ENCODE measurements at regions not wholly inside any gene's neighbourhood (a gene's known extent, or its start where the extent isn't known, plus 50 kb on each side); places are given as distances from the start of the nearest gene placed in this dataset.
"Not testable (repeated sequence)": the region's sequence is repeated elsewhere in the genome, so short reads cannot be mapped to it uniquely, and the experiment has no call there.

DNA sequence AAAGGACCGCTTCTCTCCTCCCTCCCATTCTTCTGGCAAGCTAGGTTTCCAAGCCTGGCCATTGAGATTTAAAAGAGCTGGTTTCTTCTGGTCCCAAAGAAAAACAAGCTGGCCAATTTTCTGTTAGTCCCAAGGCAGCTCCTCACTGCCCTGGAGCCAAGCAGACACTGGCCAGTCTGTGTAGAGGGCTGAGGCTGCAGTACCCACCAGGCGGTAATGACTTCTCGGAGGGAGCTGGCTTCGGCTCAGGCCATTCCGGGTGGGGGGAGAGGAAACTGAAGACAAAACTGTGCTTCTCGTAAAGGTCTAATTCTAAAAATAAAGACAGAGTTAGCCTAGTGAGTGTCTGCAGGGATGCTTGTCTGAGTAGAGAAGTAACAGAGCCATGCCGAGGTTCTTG lies 78.5 kb upstream of the SMAD3 start:
- Histone ChIP-seq H3K27me3 (ENCODE audit: insufficient read depth, low read length) (no peaks in the 10 kb centered on the region), H3K4me1 (ENCODE audit: insufficient read depth, low read length) (no peaks in the 10 kb centered on the region), H3K4me3 (ENCODE audit: low read length) (no peak overlapping the region), H3K36me3 (ENCODE audit: insufficient read depth, low read length) (no peaks in the 10 kb centered on the region), H3K9me3 (ENCODE audit: insufficient read depth, low read depth, low read length) (no peaks in the 10 kb centered on the region), H3K27ac (ENCODE audit: low read depth, low read length) (no peak overlapping the region), H3K9ac (ENCODE audit: low read depth, low read length) (no peak overlapping the region)
- 95% methylated on average over 7 of the region's 7 CpGs for WGBS

DNA sequence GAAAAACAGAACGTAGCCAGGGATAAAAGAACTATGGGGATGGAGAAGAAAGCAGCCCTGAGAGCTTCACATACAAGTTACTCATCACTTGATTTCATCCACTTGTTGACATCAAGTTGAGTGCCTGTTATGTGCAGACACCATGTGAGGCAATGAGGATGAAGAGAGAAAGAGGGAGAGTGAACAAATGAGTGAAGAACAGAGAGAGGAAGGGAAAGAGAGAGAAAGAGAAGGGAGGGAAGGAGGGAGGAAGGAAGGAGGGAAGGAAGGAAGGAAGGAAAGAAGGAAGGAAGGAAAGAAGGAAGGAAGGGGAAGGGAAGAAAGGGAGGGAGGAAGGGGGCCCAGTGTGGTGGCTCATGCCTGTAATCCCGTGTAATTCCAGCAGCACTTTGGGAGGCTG lies 72.3 kb upstream of the SMAD3 start:
- whole genome bisulfite sequencing, result 74% methylated on average over 2 of the region's 2 CpGs
- Histone ChIP-seq H3K36me3 (ENCODE audit: insufficient read depth, low read length) (no peaks in the 10 kb centered on the region), H3K9ac (ENCODE audit: low read depth, low read length) (no peak overlapping the region), H3K27ac (ENCODE audit: low read depth, low read length) (no peak overlapping the region), H3K4me3 (ENCODE audit: low read length) (no peak overlapping the region), H3K27me3 (ENCODE audit: insufficient read depth, low read length) (no peaks in the 10 kb centered on the region), H3K9me3 (ENCODE audit: insufficient read depth, low read depth, low read length) (no peaks in the 10 kb centered on the region), H3K4me1 (ENCODE audit: insufficient read depth, low read length) (no peaks in the 10 kb centered on the region)

DNA sequence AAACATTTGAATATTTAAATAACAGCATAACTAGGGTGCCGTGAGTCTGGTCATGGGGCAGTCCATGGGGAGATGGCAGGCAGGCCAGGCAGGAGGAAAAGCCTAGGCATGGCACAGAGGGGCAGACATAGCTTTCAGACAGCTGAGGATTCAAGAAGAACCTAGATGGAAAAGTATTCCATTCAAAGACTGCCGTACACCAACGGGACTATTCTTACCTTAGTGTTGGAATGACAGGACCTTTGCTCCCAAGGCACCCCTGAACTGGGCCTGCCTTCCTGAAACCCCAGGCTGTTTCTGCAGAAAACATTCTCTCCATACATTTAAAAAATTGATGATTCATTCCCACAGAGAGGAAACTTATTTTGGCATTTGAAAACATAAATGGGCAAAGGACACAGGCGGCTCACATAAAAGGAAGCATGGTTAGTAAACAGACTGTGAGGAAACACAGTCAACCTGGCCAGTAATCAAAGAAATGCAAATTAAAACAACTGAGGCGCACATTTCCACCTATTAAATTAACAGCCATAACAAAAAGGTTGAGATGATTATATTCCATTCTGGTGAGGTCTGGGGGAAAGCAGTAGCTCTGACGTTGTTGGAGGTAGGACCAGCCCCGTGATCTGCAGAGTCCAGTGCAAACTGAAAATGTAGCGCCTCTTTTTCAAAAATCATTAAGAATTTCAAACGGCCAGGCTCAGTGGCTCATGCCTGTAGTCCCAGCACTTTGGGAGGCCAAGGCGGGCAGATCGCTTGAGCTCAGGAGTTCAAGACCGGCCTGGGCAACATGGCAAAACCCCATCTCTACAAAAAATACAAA lies 71.3 kb upstream of the SMAD3 start:
- 89% methylated on average over 12 of the region's 12 CpGs for whole genome bisulfite sequencing
- H3K9me3 ChIP-seq (ENCODE audit: insufficient read depth, low read depth, low read length), result no peaks in the 10 kb centered on the region
- H3K4me3 ChIP-seq (ENCODE audit: low read length), result no peak overlapping the region
- no peaks in the 10 kb centered on the region for H3K4me1 ChIP-seq (ENCODE audit: insufficient read depth, low read length)
- H3K9ac ChIP-seq (ENCODE audit: low read depth, low read length), result no peak overlapping the region
- H3K27me3 ChIP-seq (ENCODE audit: insufficient read depth, low read length), result no peaks in the 10 kb centered on the region
- no peak overlapping the region for H3K27ac ChIP-seq (ENCODE audit: low read depth, low read length)
- H3K36me3 ChIP-seq (ENCODE audit: insufficient read depth, low read length), result no peaks in the 10 kb centered on the region

DNA sequence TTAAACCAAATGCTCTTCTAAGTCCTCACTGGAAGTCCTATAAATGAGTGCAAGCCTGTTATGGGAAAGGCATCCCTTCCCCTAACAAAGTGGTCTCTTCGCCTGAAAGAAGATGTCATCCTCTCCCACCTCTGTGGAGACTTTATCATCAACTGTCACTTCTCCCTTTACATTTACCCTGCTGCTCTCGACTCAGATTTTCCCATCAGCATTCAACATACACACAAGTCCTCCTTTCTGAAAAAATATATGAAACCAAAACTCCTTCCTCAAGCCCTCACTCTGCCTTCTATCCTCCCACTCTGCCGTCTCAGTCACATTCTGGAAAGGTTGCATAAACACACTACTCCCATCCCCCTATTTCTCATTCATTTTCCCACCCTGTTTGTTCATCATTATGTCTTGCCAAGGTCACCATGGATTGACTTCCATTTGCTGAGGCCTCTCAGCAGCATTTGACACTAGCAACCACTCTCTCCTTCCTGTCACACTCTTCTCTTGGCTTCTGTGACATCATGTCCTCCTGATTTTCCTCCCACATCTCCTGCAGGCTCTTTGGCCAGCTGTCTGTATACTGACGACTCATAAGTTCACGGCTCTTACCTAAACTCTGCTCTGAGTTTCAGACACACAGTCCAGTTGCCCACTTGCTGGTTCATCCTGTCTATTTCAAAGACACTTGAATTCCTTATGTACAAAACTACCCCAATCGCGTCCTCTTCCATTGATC lies 70.3 kb upstream of the SMAD3 start:
- Histone ChIP-seq H3K27ac (ENCODE audit: low read depth, low read length) (no peak overlapping the region), H3K4me1 (ENCODE audit: insufficient read depth, low read length) (no peaks in the 10 kb centered on the region), H3K4me3 (ENCODE audit: low read length) (no peak overlapping the region), H3K27me3 (ENCODE audit: insufficient read depth, low read length) (no peaks in the 10 kb centered on the region), H3K9ac (ENCODE audit: low read depth, low read length) (no peak overlapping the region), H3K9me3 (ENCODE audit: insufficient read depth, low read depth, low read length) (no peaks in the 10 kb centered on the region), H3K36me3 (ENCODE audit: insufficient read depth, low read length) (no peaks in the 10 kb centered on the region)
- WGBS, result 95% methylated on average over 7 of the region's 7 CpGs

DNA sequence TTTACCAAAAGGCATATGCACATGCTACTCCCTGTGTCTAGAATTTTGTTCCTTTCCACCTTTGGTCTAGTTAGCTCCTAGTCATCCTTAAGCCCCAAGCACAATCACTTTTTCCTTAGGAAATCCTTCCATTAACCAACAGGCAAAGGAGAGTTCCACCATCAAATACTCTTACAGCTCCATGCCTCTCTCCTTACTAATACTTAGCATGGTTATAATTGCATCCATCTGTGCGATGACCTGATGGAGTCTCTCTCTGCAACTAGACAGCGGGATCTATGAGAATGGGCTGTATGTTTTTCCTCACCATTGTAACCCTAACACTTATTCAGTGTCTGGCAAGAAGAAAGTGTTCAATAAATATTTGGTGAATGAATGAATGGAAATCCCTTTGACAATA lies 69.3 kb upstream of the SMAD3 start:
- Histone ChIP-seq H3K36me3 (ENCODE audit: insufficient read depth, low read length) (no peaks in the 10 kb centered on the region), H3K9ac (ENCODE audit: low read depth, low read length) (no peak overlapping the region), H3K27ac (ENCODE audit: low read depth, low read length) (no peak overlapping the region), H3K4me3 (ENCODE audit: low read length) (no peak overlapping the region), H3K4me1 (ENCODE audit: insufficient read depth, low read length) (no peaks in the 10 kb centered on the region), H3K27me3 (ENCODE audit: insufficient read depth, low read length) (no peaks in the 10 kb centered on the region), H3K9me3 (ENCODE audit: insufficient read depth, low read depth, low read length) (no peaks in the 10 kb centered on the region)
- 100% methylated on average over 2 of the region's 2 CpGs for WGBS

DNA sequence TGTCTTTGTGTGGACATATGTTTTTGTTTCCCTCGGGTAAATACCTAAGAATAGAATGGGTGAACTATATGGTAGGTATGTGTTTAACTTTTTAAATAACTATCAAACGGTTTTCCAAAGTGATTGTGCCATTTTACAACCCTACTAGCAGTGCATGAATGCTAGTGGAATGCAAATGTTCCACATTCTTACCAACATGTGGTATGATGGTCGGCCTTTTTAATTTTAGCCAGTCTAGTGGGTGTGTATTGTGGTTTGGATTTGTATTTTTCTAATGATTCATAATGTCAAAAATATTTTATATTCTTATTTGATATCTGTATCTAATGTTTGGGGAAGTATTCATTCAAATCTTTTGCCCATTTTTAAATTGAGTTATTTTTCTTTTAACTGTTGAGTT lies 68.2 kb upstream of the SMAD3 start:
- H3K9ac ChIP-seq (ENCODE audit: low read depth, low read length), result no peak overlapping the region
- no peaks in the 10 kb centered on the region for H3K9me3 ChIP-seq (ENCODE audit: insufficient read depth, low read depth, low read length)
- no peak overlapping the region for H3K27ac ChIP-seq (ENCODE audit: low read depth, low read length)
- no peaks in the 10 kb centered on the region for H3K4me1 ChIP-seq (ENCODE audit: insufficient read depth, low read length)
- 90% methylated on average over 2 of the region's 3 CpGs for WGBS
- H3K4me3 ChIP-seq (ENCODE audit: low read length), result no peak overlapping the region
- no peaks in the 10 kb centered on the region for H3K27me3 ChIP-seq (ENCODE audit: insufficient read depth, low read length)
- no peaks in the 10 kb centered on the region for H3K36me3 ChIP-seq (ENCODE audit: insufficient read depth, low read length)

DNA sequence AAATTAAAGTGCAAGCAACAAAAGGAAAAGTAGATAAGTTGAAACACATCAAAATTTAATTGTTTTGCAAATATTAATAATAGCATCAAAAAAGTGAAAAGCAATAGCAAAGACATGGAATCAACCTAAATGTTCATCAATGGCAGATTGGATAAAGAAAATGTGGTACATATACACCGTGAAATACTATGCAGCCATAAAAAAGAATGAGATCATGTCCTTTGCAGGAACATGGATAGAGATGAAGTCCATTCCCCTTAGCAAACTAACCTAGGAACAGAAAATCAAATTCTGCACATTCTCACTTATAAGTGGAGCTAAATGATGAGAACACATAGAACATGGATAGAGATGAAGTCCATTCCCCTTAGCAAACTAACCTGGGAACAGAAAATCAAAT lies 67.2 kb upstream of the SMAD3 start:
- H3K4me1 ChIP-seq (ENCODE audit: insufficient read depth, low read length); H3K9ac ChIP-seq (ENCODE audit: low read depth, low read length); H3K27ac ChIP-seq (ENCODE audit: low read depth, low read length); H3K9me3 ChIP-seq (ENCODE audit: insufficient read depth, low read depth, low read length); H3K4me3 ChIP-seq (ENCODE audit: low read length); H3K36me3 ChIP-seq (ENCODE audit: insufficient read depth, low read length); H3K27me3 ChIP-seq (ENCODE audit: insufficient read depth, low read length): not testable (repeated sequence)
- WGBS, result 100% methylated on average over 1 of the region's 1 CpG

DNA sequence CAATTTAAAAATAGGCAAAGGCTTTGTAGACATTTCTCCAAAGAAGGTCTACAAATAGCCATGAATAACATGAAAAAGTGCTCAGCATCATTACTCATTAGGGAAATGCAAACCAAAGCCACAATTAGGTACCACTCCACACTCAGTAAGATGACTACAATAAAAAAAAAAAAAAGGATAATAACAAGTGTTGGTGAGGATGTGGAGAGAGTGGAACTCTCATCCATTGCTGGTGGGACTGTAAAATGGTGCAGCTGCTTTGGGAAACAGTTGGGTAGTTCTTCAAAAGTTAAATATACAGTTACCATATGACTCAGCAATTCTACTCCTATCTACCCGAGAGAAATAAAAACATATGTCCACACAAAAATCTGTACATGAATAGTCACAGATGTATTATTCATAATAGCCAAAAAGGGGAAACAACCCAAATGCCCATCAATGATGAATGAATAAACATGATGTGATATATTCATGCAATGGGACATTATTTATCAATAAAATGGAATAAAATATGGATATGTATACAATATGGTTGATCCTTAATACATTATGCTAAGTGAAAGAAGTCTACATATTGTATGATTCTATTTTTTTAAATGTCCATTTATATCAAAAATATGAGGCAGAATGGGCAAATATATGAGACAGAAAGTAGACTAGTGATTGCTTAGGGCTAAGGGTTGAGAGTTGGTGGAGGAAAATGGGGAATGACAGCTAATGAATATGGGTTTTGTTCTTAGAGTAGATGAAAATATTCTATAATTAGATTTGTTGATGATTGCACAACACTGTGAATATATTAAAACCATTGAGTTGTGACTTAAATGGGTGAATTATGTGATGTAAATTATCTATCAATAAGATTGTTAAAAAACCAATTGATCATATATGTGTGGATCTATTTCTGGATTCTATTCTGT lies 66.1 kb upstream of the SMAD3 start:
- Histone ChIP-seq H3K9ac (ENCODE audit: low read depth, low read length) (no peak overlapping the region), H3K27me3 (ENCODE audit: insufficient read depth, low read length) (no peaks in the 10 kb centered on the region), H3K27ac (ENCODE audit: low read depth, low read length) (no peak overlapping the region), H3K4me3 (ENCODE audit: low read length) (no peak overlapping the region), H3K9me3 (ENCODE audit: insufficient read depth, low read depth, low read length) (no peaks in the 10 kb centered on the region), H3K4me1 (ENCODE audit: insufficient read depth, low read length) (no peaks in the 10 kb centered on the region), H3K36me3 (ENCODE audit: insufficient read depth, low read length) (no peaks in the 10 kb centered on the region)
- 83% methylated on average over 1 of the region's 1 CpG for WGBS

DNA sequence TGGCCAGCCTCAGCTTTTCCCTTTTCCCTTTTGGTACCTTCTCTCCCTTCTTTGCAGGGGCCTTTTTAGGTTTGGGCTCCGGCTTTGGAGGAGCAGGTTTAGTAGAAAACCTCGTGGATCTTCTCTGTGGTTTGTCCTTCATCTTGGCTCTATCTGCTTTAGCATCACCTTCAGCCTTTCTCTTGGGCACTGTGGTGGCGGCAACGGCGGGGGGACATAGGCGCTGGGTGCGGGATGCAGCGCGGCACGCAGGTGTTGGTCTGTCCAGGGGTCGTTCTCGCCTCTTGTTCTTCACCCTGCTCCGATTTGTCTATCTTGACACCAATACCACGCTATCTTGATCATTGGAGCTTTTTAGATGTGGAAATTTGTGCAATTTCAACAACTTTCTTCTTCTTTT lies 64.5 kb upstream of the SMAD3 start:
- 93% methylated on average over 12 of the region's 14 CpGs for WGBS
- Histone ChIP-seq H3K9me3 (ENCODE audit: insufficient read depth, low read depth, low read length) (no peaks in the 10 kb centered on the region), H3K36me3 (ENCODE audit: insufficient read depth, low read length) (no peaks in the 10 kb centered on the region), H3K4me3 (ENCODE audit: low read length) (no peak overlapping the region), H3K9ac (ENCODE audit: low read depth, low read length) (no peak overlapping the region), H3K27me3 (ENCODE audit: insufficient read depth, low read length) (no peaks in the 10 kb centered on the region), H3K4me1 (ENCODE audit: insufficient read depth, low read length) (no peaks in the 10 kb centered on the region), H3K27ac (ENCODE audit: low read depth, low read length) (no peak overlapping the region)

DNA sequence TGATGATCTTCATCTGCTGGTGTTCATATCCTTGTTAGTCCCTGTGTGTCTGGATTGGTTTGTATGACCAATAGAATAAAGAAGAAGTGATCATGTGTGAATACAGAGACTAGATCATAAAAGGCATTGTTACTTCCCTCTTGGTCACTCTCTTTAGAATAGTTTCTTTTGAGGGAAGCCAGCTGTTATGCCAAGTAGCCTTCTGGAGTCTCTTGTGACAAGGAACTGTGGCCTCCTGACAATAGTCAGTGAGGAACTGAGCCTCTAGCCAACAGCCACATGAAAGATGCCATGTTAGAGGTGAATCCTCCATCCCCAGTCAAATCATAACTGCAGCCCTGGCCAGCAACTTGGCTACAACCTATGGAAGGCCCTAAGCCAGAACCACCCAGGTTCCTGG lies 63.0 kb upstream of the SMAD3 start:
- Histone ChIP-seq H3K4me3 (ENCODE audit: low read length) (no peak overlapping the region), H3K27ac (ENCODE audit: low read depth, low read length) (no peak overlapping the region), H3K36me3 (ENCODE audit: insufficient read depth, low read length) (no peaks in the 10 kb centered on the region), H3K27me3 (ENCODE audit: insufficient read depth, low read length) (no peaks in the 10 kb centered on the region), H3K4me1 (ENCODE audit: insufficient read depth, low read length) (no peaks in the 10 kb centered on the region), H3K9me3 (ENCODE audit: insufficient read depth, low read depth, low read length) (no peaks in the 10 kb centered on the region), H3K9ac (ENCODE audit: low read depth, low read length) (no peak overlapping the region)

DNA sequence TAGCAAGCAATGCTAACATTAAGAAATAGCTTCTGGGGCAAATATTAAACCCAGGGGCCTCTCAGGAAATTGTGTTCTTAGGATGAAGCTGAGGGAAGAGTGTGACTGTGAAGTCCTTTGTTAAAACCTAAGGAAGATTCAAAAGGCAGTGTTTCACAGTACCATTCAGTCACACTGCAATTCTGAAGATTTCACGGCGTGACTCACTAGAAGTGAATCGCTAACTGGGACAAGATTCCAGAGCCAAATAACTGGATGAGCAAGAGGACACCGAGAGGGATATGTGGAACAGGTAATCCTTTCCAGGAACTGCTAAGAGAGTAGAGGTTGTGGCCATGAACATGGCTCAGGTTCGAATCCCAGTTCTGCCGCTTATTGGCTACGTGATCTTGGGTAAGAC lies 61.8 kb upstream of the SMAD3 start:
- H3K9me3 ChIP-seq (ENCODE audit: insufficient read depth, low read depth, low read length), result no peaks in the 10 kb centered on the region
- H3K4me3 ChIP-seq (ENCODE audit: low read length), result no peak overlapping the region
- no peaks in the 10 kb centered on the region for H3K27me3 ChIP-seq (ENCODE audit: insufficient read depth, low read length)
- H3K9ac ChIP-seq (ENCODE audit: low read depth, low read length), result no peak overlapping the region
- H3K27ac ChIP-seq (ENCODE audit: low read depth, low read length), result no peak overlapping the region
- H3K4me1 ChIP-seq (ENCODE audit: insufficient read depth, low read length), result no peaks in the 10 kb centered on the region
- no peaks in the 10 kb centered on the region for H3K36me3 ChIP-seq (ENCODE audit: insufficient read depth, low read length)
- WGBS, result 89% methylated on average over 7 of the region's 7 CpGs

All from HUES64 (cell line).